MV-4-11 (cell line): ENCODE measurements at regions not wholly inside any gene's neighbourhood (a gene's known extent, or its start where the extent isn't known, plus 50 kb on each side); places are given as distances from the start of the nearest gene placed in this dataset.
A peak's percentile ranks its signal among the peaks of the same experiment; 100 is the strongest.
"Not testable (repeated sequence)": the region's sequence is repeated elsewhere in the genome, so short reads cannot be mapped to it uniquely, and the experiment has no call there.

Experiments
- DNase-seq: peaks from one replicate; lab custom pipeline; 2025; lab: John Stamatoyannopoulos, UW

GRCh38 chr5:165400086-165400485 lies 1894.7 kb downstream of the MAT2B start:
- peak; percentile 18 for DNase-seq

- DNase-seq: no peak
Observed at GRCh38 chr5:165404917-165405316, 1899.5 kb downstream of the MAT2B start.

- peak; percentile 47 for DNase-seq
Observed at GRCh38 chr5:165405340-165405739, 1899.9 kb downstream of the MAT2B start.

GRCh38 chr5:165407352-165407751 lies 1901.9 kb downstream of the MAT2B start:
- DNase-seq: no peak

- DNase-seq: peak; percentile 51
Observed at GRCh38 chr5:165410476-165410875, 1905.1 kb downstream of the MAT2B start.

- DNase-seq: not testable (repeated sequence)
Observed at GRCh38 chr5:165411532-165411931, 1906.1 kb downstream of the MAT2B start.

GRCh38 chr5:165420493-165420892 lies 1915.1 kb downstream of the MAT2B start:
- DNase-seq: no peak

- no peak for DNase-seq
Observed at GRCh38 chr5:165423697-165424299, 1918.4 kb downstream of the MAT2B start.

GRCh38 chr5:165425594-165425993 lies 1920.2 kb downstream of the MAT2B start:
- DNase-seq: peak; percentile 85

GRCh38 chr5:165448753-165449152 lies 1943.3 kb downstream of the MAT2B start:
- no peak for DNase-seq

- DNase-seq: peak; percentile 71
Observed at GRCh38 chr5:165457859-165458481, 1952.6 kb downstream of the MAT2B start.

- DNase-seq: no peak
Observed at GRCh38 chr5:165459232-165459631, 1953.8 kb downstream of the MAT2B start.

- DNase-seq: no peak
Observed at GRCh38 chr5:165460911-165461310, 1955.5 kb downstream of the MAT2B start.

- DNase-seq: no peak
Observed at GRCh38 chr5:165477546-165477945, 1972.1 kb downstream of the MAT2B start.

GRCh38 chr5:165495829-165496380 lies 1990.5 kb downstream of the MAT2B start:
- peak; percentile 81 for DNase-seq

- DNase-seq: peak; percentile 78
Observed at GRCh38 chr5:165497707-165498106, 1992.3 kb downstream of the MAT2B start.

- no peak for DNase-seq
Observed at GRCh38 chr5:165502893-165503691, 1997.7 kb downstream of the MAT2B start.

GRCh38 chr5:165504674-165505073 lies 1999.3 kb downstream of the MAT2B start:
- no peak for DNase-seq

GRCh38 chr5:165508286-165508685 lies 2002.9 kb downstream of the MAT2B start:
- DNase-seq: peak; percentile 27

GRCh38 chr5:165508861-165509260 lies 2003.4 kb downstream of the MAT2B start:
- no peak for DNase-seq

- no peak for DNase-seq
Observed at GRCh38 chr5:165521816-165522610, 2016.6 kb downstream of the MAT2B start.

GRCh38 chr5:165525271-165525670 lies 2019.9 kb downstream of the MAT2B start:
- peak; percentile 78 for DNase-seq
